Neural progenitor cell (in vitro differentiated cells): ENCODE measurements at regions not wholly inside any gene's neighbourhood (a gene's known extent, or its start where the extent isn't known, plus 50 kb on each side); places are given as distances from the start of the nearest gene placed in this dataset.

Source experiments
- CTCF ChIP-seq: fragments of 200-600 bp; sonication (generic); IDR thresholded peaks from 2 replicates; pipeline ENCODE4 v1.5.1; 2017; ENCODE audit warnings: antibody characterized with exemption, mild to moderate bottlenecking
- EZH2phosphoT487 ChIP-seq: fragments of 200-600 bp; sonication (generic); IDR thresholded peaks from 2 replicates; pipeline ENCODE4 v1.6.1; 2017; ENCODE audit warnings: antibody characterized with exemption

- TF ChIP-seq CTCF (no peak), EZH2phosphoT487 (no peak)
These were observed 107.4 kb downstream of the CT47B1 start for GRCh38 chrX:120768254-120768653.
